ENCODE measurements at regions not wholly inside any gene's neighbourhood (a gene's known extent, or its start where the extent isn't known, plus 50 kb on each side); places are given as distances from the start of the nearest gene placed in this dataset.
"Not testable (repeated sequence)": the region's sequence is repeated elsewhere in the genome, so short reads cannot be mapped to it uniquely, and the experiment has no call there.

DNA sequence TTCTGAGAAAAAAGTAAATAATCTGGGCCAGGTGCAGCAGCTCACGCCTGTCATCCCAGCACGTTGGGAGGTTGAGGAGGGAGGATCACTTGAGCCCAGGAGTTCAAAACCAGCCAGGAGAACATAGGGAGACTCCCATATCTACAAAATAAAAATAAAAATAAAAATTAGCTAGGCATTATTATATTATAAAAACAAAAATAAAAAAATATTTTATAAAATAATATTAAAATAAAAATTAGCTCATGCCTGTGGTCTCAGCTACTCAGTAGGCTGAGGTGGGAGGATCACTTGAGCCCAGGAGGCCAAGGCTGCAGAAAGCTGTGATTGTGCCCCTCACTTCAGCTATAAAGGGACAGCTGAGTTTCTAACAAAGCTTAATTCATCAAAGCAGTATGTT is 362.9 kb downstream of the SMOC2 start:
- no peak overlapping the region for H3K4me3 ChIP-seq
- peaks cover 0 to 5% (median 0%) of the 10 kb centered on the region in 3 donors for H3K27me3 ChIP-seq
- intact Hi-C loops (cut with DNase I; ENCODE audit: low total_unique reads): no loop called here
- no peak for TF ChIP-seq POLR2A (IDR thresholded peaks at IDR 0.05)
- TF ChIP-seq EP300 (IDR thresholded peaks at IDR 0.05): no peak
- no peak for TF ChIP-seq POLR2AphosphoS5 (IDR thresholded peaks at IDR 0.05)
- TF ChIP-seq, protein P1, sequence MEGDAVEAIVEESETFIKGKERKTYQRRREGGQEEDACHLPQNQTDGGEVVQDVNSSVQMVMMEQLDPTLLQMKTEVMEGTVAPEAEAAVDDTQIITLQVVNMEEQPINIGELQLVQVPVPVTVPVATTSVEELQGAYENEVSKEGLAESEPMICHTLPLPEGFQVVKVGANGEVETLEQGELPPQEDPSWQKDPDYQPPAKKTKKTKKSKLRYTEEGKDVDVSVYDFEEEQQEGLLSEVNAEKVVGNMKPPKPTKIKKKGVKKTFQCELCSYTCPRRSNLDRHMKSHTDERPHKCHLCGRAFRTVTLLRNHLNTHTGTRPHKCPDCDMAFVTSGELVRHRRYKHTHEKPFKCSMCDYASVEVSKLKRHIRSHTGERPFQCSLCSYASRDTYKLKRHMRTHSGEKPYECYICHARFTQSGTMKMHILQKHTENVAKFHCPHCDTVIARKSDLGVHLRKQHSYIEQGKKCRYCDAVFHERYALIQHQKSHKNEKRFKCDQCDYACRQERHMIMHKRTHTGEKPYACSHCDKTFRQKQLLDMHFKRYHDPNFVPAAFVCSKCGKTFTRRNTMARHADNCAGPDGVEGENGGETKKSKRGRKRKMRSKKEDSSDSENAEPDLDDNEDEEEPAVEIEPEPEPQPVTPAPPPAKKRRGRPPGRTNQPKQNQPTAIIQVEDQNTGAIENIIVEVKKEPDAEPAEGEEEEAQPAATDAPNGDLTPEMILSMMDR (IDR thresholded peaks at IDR 0.05): no peak
- peaks cover 0 to 4% (median 0%) of the 10 kb centered on the region in 4 donors for H3K4me1 ChIP-seq
- WGBS, 5 donors: 54 to 75% (median 74%) methylated on average over 2 of the region's 2 CpGs
- H3K36me3 ChIP-seq: no peaks in the 10 kb centered on the region
- no peaks in the 10 kb centered on the region for H3K9me3 ChIP-seq
- no peak for DNase-seq
- no peak overlapping the region for H3K27ac ChIP-seq

GRCh38 chr6:168799067-168799466 is 358.1 kb downstream of the SMOC2 start:
- H3K36me3 ChIP-seq: no peaks in the 10 kb centered on the region
- no peaks in the 10 kb centered on the region for H3K4me1 ChIP-seq
- H3K27me3 ChIP-seq: peaks cover 0 to 5% (median 0%) of the 10 kb centered on the region in 3 donors
- WGBS, 5 donors: 41 to 54% (median 50%) methylated on average over 5 of the region's 5 CpGs
- DNase-seq: no peak
- no peak overlapping the region for H3K4me3 ChIP-seq
- TF ChIP-seq POLR2A (IDR thresholded peaks at IDR 0.05): no peak
- no peak for TF ChIP-seq POLR2AphosphoS5 (IDR thresholded peaks at IDR 0.05)
- no peak for TF ChIP-seq EP300 (IDR thresholded peaks at IDR 0.05)
- TF ChIP-seq, protein P1 (IDR thresholded peaks at IDR 0.05): no peak
- no peak overlapping the region for H3K27ac ChIP-seq
- intact Hi-C loops (cut with DNase I; ENCODE audit: low total_unique reads): no loop called here
- H3K9me3 ChIP-seq: no peaks in the 10 kb centered on the region

DNA sequence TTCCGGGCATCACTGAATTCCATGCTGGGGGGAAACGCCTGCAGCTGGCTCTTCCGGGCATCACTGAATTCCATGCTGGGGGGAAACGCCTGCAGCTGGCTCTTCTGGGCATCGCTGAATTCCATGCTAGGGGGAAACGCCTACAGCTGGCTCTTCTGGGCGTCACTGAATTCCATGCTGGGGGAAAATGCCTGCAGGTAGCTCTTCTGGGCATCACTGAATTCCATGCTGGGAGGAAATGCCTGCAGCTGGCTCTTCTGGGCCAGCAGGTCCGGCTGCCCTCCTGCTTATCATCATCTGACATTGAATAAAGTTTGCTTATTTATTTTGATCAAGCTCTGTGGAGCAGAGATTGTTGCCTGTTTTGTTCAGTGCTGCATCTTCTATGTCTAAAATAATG is 355.1 kb downstream of the SMOC2 start:
- no peak overlapping the region for H3K4me3 ChIP-seq
- no peak overlapping the region for H3K27ac ChIP-seq
- H3K9me3 ChIP-seq: no peaks in the 10 kb centered on the region
- no peaks in the 10 kb centered on the region for H3K36me3 ChIP-seq
- TF ChIP-seq POLR2A (IDR thresholded peaks at IDR 0.05) (no peak), POLR2AphosphoS5 (IDR thresholded peaks at IDR 0.05) (no peak), EP300 (IDR thresholded peaks at IDR 0.05) (no peak)
- TF ChIP-seq, protein P1 (IDR thresholded peaks at IDR 0.05): no peak
- 63 to 87% (median 81%) methylated on average over 7 to 8 of the region's 8 CpGs for WGBS, 5 donors
- no peaks in the 10 kb centered on the region for H3K27me3 ChIP-seq
- intact Hi-C loops (cut with DNase I; ENCODE audit: low total_unique reads): no loop called here
- H3K4me1 ChIP-seq: no peaks in the 10 kb centered on the region
- DNase-seq: no peak

- 84 to 92% (median 87%) methylated on average over 3 to 8 of the region's 12 CpGs for WGBS, 5 donors
- H3K27me3 ChIP-seq; H3K27ac ChIP-seq; intact Hi-C loops (cut with DNase I; ENCODE audit: low total_unique reads); H3K4me1 ChIP-seq; H3K4me3 ChIP-seq; DNase-seq; H3K36me3 ChIP-seq; H3K9me3 ChIP-seq: not testable (repeated sequence)
Observed at GRCh38 chr6:168795611-168796010, 354.6 kb downstream of the SMOC2 start.

- H3K36me3 ChIP-seq: no peaks in the 10 kb centered on the region
- no peak for TF ChIP-seq EP300 (IDR thresholded peaks at IDR 0.05)
- TF ChIP-seq, protein P1 (IDR thresholded peaks at IDR 0.05): no peak
- no peak for TF ChIP-seq POLR2AphosphoS5 (IDR thresholded peaks at IDR 0.05)
- TF ChIP-seq POLR2A (IDR thresholded peaks at IDR 0.05): no peak
- H3K27me3 ChIP-seq: no peaks in the 10 kb centered on the region
- intact Hi-C loops (cut with DNase I; ENCODE audit: low total_unique reads): no loop called here
- no peak overlapping the region for H3K4me3 ChIP-seq
- no peak for DNase-seq
- 84 to 90% (median 87%) methylated on average over 12 of the region's 12 CpGs for WGBS, 5 donors
- H3K4me1 ChIP-seq: no peaks in the 10 kb centered on the region
- H3K27ac ChIP-seq: no peak overlapping the region
- no peaks in the 10 kb centered on the region for H3K9me3 ChIP-seq
Observed at GRCh38 chr6:168794491-168794890, 353.5 kb downstream of the SMOC2 start.

All from stomach (tissue), 8 donors.